Medulla oblongata (tissue), 1 donor: ENCODE measurements at regions not wholly inside any gene's neighbourhood (a gene's known extent, or its start where the extent isn't known, plus 50 kb on each side); places are given as distances from the start of the nearest gene placed in this dataset.
"Not testable (repeated sequence)": the region's sequence is repeated elsewhere in the genome, so short reads cannot be mapped to it uniquely, and the experiment has no call there.

Experiments
- DNase-seq: peaks from one replicate; pipeline ENCODE4 v3.0.0-alpha.2; 2015; ENCODE audit errors: extremely low spot score

DNA sequence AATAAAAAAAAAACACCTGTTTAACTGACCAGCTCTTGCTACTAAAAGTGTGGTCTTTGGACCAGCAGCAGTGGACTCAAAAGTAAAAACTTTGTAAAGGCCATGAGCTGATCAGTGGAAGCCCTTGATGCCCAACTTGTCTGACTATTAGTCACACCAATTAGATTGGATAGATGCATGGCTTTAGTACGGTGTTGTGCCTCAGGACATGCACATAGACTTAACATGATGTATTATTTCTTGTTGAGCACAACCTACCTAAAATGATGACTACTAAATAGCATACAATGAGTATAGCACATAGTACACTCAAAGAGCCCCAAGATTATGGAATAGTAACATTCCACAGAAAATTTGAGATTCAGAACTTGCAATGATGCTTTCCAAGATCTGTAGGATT, 95.1 kb upstream of the FIBIN start:
- DNase-seq = no peak

DNA sequence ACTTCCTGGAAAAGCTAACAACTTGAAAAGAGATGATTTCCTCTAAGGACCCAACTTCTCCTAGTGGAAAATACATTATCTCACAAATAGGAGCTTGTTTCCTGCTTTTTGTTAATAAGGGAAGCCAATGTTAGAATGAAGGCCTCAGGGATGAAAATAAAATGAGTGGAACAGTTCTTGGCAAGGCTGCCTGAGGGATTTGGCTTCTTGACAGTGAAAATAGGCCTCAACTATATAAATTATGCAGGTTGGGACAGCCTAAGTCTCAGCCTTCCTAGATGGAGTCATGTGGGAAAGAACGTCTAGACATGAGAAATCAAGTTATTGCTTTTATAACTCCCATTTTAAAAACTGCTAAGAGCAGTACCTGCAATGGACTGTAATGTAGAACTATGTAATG, 92.8 kb upstream of the FIBIN start:
- DNase-seq = no peak

DNA sequence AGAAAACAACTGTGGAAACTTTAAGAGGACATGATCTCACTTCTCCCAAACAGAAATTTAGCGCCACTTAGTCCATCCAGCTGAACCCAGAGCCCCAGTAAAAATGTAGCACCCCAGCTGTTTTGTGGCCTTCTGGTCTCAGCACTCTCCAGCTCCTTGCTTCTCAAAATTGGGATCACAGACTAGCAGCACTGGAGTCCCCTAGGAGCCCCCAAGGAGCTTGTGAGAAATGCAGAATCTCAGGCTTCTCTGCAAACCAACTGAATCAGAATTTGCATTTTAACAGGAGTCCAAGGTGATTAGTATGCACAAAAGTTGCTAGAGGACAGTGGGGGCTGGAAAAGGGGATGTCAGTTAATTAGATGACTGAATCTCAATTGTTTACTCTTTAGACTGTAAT, 89.8 kb upstream of the FIBIN start:
- peak; percentile 22 for DNase-seq

DNA sequence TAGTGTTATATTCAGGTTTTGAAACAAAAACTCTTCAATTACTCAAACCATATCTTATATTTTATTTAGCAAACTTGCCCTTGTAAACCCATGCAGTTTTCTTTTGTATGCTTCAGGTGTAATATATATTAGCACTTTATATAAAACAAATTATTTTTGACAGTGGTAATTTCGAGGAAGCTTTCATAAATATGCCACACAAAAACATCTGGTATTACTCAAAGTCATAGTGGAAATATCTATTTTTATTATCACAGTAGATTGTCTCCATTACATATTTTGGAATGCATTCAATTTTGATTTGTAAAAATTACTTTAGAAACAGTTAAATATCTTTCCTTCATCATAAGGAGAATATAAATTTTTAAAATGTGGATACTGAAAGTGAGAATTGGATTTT, 89.1 kb upstream of the FIBIN start:
- DNase-seq = no peak

DNA sequence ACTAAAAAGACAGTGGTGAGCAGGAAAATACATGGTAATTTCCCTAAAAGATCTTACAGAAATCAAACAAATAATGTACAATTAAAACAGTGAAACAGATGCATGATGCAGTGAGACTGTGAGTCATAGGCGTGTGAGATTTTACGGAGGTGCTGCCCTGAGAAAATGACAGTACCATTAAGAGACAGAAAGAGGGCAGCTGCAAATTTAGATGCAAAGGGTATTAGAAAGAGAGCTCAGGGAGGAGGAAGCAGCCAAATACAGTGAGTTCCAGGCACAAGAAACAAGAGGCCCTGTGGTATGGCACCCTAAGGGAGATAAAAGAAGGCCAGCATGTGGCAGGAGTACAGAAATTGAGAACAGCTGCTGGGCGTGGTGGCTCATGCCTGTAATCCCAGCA, 88.5 kb upstream of the FIBIN start:
- DNase-seq = no peak

DNA sequence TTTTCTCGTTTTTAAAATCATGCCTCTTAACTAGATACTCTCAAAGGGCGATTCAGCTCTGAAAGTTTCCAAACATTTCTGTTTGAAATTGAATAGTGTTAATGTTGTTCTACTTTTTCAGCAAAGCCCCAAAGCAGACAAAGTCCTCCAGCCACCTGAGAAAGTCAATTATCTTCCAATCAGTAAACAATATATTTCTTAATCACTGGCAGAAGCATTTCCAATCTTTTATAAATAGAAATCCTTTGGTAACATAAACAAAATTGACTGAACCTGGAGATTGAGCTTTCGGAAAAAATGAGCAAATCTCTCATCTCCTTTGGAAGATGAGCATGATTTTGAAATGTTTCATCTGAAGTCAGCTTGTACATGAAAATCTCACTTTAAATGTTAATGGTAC, 84.4 kb upstream of the FIBIN start:
- no peak for DNase-seq

DNA sequence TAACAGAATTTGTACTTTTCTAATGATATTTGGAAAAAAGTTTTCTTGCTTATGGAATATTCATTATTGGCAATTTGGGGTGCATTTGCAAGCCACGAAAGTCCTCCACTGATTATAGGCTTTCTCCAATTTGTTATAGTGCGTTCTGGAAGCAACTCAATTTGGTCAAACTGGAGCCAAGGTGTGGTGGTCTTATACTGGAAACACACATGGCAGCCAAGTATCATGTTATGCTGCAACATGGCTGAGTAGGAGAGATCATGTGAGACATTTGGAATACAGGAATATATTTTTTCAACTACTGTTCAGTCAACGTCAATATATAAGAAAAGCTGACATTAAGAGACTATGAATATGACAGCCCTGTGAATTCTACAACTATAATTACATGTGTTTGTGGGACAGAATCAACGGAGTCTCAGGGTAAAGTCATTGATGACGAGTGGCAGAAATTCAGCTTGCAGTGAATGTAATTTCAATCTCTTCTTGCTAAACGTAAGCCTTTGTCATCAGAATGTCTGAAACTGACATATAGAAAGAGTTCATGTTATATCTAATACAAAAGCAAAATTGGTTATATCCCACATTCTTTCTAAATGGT, 83.8 kb upstream of the FIBIN start:
- DNase-seq = no peak

DNA sequence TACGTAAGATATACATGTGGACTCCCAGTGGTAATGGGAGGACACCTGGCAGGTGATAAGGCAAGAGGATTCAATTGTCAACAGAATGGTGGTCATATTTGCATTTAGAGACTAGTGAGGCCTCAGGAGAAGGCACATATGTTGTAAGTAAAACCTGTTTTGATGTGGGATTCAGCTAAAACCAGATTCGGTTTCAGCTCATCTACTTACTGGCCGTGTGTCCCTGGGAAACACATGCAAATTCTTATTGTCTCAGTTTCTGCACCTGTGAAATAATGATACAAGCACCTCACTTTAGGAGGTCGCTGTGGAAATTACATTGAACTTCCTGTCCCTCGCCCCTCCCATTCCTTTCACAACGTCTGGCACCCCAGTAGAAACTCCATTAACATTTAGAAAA, 78.9 kb upstream of the FIBIN start:
- DNase-seq = no peak

DNA sequence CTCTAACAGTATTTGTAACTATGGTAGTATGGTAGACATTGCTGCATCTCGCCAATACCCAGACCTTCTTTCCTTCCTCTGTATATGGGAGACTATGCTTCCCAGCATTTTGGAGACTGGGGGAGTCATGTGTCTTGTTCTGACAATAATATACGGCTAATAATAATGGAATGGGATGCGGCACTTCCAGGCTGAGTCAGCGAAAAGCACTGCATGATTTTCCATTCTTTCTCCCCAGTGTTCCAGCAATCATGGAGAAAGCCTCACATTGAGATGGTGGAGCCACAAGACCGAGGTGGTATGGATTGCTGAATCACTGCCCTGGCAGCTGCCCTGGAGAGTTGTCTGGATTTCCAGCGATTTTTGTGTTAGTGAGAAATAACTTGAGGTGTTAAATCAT, 77.1 kb upstream of the FIBIN start:
- DNase-seq = no peak

DNA sequence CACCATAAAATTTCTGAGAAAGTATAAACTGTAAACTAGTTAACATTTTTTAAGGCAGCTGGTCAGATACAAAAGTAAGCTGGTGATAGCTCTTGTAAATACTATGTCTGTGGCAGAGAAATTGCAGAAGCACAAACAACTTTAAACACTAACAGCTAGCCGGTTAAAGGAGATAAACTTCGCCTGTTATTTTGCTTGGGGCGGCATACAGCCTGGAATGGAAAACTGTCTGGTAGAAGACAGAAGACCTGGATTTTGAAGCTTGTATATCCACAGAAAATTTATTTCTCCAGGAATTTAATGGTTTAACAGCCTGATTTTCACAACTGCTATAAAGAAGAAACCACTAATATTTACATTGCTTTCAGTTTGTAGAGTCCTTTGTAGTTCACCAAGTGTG, 65.3 kb upstream of the FIBIN start:
- DNase-seq = no peak

DNA sequence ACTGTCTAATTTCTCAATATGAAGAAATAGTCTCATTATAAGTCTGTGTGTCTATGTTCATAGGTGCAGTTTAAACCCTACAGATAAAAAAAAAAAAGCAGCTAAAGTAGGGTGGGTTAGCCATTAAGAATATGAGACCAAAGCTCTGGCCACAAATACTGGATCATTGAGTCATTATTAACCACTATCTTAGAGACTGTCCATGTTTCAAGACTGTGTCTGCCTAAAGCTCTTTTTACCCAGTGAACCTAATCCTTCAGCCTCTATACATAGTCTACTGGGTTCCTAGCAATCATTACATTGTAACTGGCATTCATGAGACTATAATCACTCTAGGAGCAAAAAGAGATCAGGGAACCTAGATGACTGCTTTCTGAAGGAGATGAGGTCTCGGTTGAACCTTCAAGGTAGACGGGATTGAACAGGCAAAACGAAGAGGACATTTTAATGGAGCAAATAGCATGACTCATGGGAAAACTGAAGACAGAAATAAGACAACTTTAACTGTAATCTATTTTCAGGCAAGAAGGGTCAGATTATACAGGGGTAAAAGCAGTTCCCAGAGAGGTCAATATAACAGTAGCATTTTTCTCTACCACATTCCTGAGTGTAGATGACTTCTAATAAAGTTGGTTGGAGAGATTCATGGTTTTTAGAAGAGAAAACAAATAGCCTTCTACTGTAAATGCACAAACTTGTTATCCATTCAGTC, 64.0 kb upstream of the FIBIN start:
- DNase-seq = no peak

DNA sequence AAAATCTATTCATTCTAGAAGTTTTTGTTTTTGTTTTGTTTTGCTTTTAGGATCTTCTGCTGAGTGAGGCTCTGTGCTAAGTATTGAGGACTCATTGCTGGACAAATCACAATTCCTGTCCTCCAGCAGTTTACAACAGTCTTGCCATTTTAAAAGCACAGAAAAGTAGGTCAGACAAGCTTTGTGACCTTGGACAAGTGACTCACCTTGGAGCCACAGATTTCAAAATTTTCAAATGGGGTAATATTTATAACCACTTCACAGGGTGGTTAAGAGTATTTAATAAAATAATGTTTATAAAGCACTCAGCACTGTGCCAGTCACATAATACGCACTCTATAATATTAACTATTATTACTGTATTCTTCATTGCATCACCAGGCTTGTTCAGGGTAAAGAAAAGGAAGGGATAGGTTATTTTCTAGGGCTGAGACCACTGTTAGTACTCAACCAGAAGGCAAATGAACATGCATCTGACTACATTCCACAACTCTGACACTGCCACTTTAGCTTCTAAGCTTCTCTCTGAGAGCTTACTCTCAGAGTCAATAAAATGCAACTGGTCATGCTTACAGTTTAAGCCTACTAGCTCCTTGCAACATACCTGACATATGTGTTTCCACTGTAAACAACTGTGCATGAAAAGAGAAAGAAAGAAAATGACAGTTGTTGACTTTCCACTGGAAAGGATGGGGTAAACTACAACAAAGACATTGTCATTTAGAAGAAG, 63.2 kb upstream of the FIBIN start:
- DNase-seq = no peak

DNA sequence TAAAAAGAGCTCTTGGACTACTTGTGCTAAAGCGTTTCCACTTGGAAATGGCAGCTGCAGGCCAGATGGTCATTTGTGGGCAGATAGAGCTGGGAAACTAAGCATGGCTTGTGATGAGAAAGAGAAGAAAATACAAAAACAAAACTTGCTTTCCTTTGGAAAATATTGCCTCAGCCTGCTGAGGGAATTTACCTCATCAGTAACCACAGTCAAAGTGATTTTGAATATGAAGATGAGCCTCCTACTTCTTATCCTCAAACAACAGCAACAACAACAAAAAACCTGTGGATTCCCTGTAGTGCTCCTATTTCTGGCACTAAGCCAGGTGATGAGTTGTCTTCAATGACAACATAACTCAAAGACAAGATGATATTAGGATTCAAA, 62.7 kb upstream of the FIBIN start:
- no peak for DNase-seq

DNA sequence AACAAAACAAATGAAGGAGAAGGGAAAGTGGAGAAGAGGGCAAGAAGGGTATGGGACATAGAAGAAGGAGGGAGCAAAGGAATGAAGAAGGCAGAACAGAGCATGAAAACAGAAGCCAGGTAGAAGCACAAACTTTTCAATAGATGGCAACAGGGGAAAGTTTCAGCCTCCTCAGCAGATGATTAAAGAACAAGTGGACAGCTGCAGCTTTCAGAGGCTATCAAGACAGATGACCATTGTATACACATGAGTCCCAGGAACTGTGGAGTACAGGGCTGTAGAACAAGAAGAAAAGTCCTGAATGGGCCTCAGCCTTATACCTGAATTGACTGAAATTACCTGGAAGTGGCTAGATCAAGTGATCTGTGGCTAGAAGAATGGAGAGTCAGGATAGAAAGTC, 62.0 kb upstream of the FIBIN start:
- no peak for DNase-seq

DNA sequence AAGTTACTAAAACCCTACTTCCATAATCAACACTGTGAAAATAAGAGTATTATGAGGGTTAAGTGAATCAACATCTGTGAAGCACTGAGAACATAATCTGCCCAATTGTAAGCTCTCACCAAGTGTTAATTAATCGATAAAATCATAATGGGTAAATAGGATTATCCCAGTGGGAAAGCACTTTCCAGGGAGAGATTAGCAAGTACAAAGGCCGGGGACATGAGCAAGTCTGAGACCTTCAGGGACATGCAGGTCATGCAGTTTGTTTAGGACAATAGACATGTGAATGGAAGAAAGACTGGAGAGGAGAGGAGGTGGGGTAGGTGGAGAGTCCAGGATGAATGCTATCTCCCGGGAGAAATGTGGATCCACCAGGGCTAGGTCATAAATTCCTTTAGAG, 57.8 kb upstream of the FIBIN start:
- no peak for DNase-seq

DNA sequence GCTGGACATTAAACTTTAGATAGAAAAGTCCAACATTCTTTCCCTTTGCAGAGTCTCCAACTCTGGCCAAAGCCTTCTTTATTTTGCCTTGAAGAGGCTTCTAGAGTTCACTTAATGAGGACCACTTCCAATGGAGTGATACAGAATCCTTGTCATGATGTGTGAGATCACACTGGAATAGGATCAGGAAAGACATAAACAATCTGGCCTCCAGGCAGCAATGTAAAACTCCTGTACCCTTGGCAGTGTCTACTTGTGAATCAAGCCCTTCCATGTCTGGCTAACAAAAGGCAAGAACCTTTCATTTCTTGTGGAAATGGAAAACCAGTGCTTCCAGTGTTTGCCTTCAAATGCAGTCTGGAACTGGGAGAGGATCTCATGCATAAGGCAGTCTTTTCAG, 56.5 kb upstream of the FIBIN start:
- DNase-seq = no peak

DNA sequence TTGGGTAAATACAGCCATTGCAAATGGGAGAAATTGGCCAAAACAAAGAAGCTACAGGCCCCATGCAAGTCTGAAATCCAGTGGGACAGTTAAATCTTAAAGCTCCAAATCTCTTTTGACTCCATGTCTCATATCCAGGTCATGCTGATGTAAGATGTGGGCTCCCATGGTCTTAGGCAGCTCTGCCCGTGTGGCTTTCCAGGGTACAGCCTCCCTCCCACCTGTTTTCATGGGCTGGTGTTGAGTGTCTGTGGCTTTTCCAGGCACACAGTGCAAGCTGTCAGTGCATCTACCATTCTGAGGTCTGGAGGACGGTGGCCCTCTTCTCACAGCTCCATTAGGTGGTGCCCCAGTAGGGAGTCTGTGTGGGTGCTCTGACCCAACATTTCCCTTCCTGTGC, 53.4 kb upstream of the FIBIN start:
- not testable (repeated sequence) for DNase-seq

DNA sequence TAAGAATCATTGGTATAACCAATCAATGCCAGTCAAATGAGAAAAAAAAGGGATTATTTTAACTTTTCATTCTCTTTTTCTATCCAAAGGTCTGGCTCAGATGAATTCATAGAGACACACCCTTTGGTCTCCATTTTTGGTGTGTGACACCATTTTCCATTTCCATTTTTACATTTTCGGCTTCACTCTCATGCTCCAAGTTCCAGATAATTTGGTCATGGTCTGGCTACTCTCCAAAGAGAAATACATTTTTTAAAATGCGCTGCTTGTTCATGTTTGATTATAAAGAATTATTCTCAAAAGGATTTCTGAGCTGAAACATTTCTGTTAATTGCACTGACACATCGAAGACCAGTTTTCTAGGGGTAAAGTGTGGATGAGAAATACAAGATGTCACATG, 51.6 kb upstream of the FIBIN start:
- DNase-seq = no peak

DNA sequence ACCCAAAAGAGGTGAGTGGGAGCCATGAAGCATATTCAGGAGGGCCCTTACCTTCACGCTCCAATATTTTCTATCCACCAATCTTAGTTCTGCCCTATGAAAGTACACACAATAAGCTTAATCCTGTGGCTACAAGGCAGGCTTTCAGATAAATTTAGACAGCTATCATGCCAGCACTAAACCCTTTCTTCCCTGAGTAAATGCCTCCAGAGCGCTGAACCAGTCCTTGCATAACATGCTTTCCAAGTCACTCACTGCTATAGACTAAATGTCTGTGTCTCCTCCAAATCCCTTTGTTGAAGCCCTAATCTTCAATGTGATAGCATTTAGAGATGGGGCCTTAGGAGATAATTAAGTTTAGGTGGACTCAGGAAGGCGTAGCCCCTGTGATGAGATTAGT, 50.3 kb upstream of the FIBIN start:
- no peak for DNase-seq
